Lung (tissue), 11 donors: ENCODE measurements at regions not wholly inside any gene's neighbourhood (a gene's known extent, or its start where the extent isn't known, plus 50 kb on each side); places are given as distances from the start of the nearest gene placed in this dataset.

ENCODE experiments used
- ATAC-seq: fragments of 200-7000 bp; cut with Tn5 transposase; one replicate; pipeline ENCODE4 v1.9.1; 2020; ENCODE audit warnings: moderate number of reproducible peaks; ENCODE audit not compliant: insufficient read depth, low FRiP score
- DNase-seq, 3 donors: peaks; one replicate each; pipeline ENCODE4 v3.0.0-alpha.2; 2013 to 2017
- H3K27ac ChIP-seq, 2 donors: one replicate each; pipeline ENCODE4 v1.5.1; 2013; ENCODE audit warnings: mild to moderate bottlenecking in 2 of 2, moderate library complexity in 2 of 2, control low read depth in 1 of 2, inconsistent platforms in 1 of 2, low read depth in 1 of 2, low read length in 1 of 2
- H3K27me3 ChIP-seq, 3 donors: one replicate each; pipeline ENCODE4 v1.5.1; 2013; ENCODE audit warnings: low read length in 2 of 3; ENCODE audit not compliant: control insufficient read depth in 3 of 3, insufficient read depth in 3 of 3
- H3K36me3 ChIP-seq, 4 donors: one replicate each; pipeline ENCODE4 v1.5.1; 2013; ENCODE audit warnings: low read length in 4 of 4, mild to moderate bottlenecking in 1 of 4, moderate library complexity in 1 of 4; ENCODE audit not compliant: control insufficient read depth in 4 of 4, insufficient read depth in 4 of 4
- H3K4me1 ChIP-seq, 5 donors: one replicate each; pipeline ENCODE4 v1.5.1; 2013; ENCODE audit warnings: low read length in 5 of 5, mild to moderate bottlenecking in 2 of 5, moderate library complexity in 1 of 5; ENCODE audit not compliant: control insufficient read depth in 5 of 5, insufficient read depth in 5 of 5
- H3K4me3 ChIP-seq: one replicate; pipeline ENCODE4 v1.5.1; 2013; ENCODE audit warnings: mild to moderate bottlenecking, control low read depth, moderate library complexity
- H3K9ac ChIP-seq, 2 donors: one replicate each; pipeline ENCODE4 v1.5.1; 2013; ENCODE audit warnings: low read length in 2 of 2, control low read depth in 1 of 2; ENCODE audit not compliant: insufficient read depth in 1 of 2
- H3K9me3 ChIP-seq, 4 donors: one replicate each; pipeline ENCODE4 v1.5.1; 2013; ENCODE audit warnings: low read length in 3 of 4, mild to moderate bottlenecking in 1 of 4, moderate library complexity in 1 of 4; ENCODE audit not compliant: control insufficient read depth in 4 of 4, insufficient read depth in 3 of 4
- CTCF ChIP-seq: IDR thresholded peaks from 2 replicates; pipeline ENCODE4 v1.5.1; 2012; ENCODE audit warnings: mild to moderate bottlenecking; ENCODE audit errors: control extremely low read depth, extremely low read depth
- WGBS, 2 donors: extraction: QIAGEN DNeasy Blood & Tissue Kit; methylation state at CpG; one replicate each; pipeline ENCODE4 v1.1.7; 2013; 5-methylcytosine and 5-hydroxymethylcytosine counted together
- donor health status: control.
- donor health status: control.
- donor health status: Bipolar disorder and iron deficiency.
- donor health status: healthy.
- donor health status: DM: yes; HTN: yes; CAD: no.

GRCh38 chr4:18627447-18628005, 606.0 kb upstream of the LCORL start:
- ATAC-seq (no peak), DNase-seq (no peak)
- H3K4me3 ChIP-seq: no peak overlapping the region
- H3K36me3 ChIP-seq: no peaks in the 10 kb centered on the region
- 75 to 77% methylated on average over 2 of the region's 2 CpGs for whole genome bisulfite sequencing, 2 donors
- no peak overlapping the region for H3K9ac ChIP-seq
- peaks cover 0 to 17% (median 0%) of the 10 kb centered on the region in 5 donors for H3K4me1 ChIP-seq
- no peak overlapping the region for H3K27ac ChIP-seq
- H3K27me3 ChIP-seq: no peaks in the 10 kb centered on the region
- peaks cover 0 to 3% (median 0%) of the 10 kb centered on the region in 4 donors for H3K9me3 ChIP-seq
- TF ChIP-seq CTCF: no peak

- TF ChIP-seq CTCF: no peak
- ATAC-seq (no peak), DNase-seq (peak in 1 of 3 donors; percentile 30)
- H3K4me3 ChIP-seq: no peak overlapping the region
- peaks cover 0 to 12% (median 0%) of the 10 kb centered on the region in 5 donors for H3K4me1 ChIP-seq
- no peak overlapping the region for H3K27ac ChIP-seq
- no peak overlapping the region for H3K9ac ChIP-seq
- WGBS, 2 donors: 79 to 80% methylated on average over 2 of the region's 2 CpGs
- H3K27me3 ChIP-seq: no peaks in the 10 kb centered on the region
- peaks cover 0 to 3% (median 0%) of the 10 kb centered on the region in 4 donors for H3K9me3 ChIP-seq
- H3K36me3 ChIP-seq: no peaks in the 10 kb centered on the region
Observed at GRCh38 chr4:18626996-18627395, 605.4 kb upstream of the LCORL start.

DNA sequence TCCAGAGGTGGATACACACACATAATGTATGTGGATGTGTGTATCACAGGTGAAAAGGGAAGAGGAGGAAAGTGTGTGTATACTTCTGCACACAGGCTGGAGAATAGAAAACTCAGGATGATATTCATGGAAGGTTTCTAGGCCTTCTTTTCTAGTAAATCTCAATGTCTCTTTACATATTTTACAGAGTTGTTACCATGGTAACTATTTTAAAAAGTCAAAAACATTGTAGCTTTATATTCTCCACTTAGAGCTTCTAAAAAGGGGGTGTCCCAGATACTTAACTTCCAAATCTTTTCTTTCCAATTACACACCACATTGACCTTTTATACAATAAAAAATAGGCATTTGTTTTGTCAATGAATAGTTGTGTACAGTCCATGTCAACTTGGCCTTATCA, 604.8 kb upstream of the LCORL start:
- Histone ChIP-seq H3K27me3 (no peaks in the 10 kb centered on the region), H3K27ac (no peak overlapping the region), H3K4me1 (peaks cover 0 to 7% (median 0%) of the 10 kb centered on the region in 5 donors), H3K9me3 (peaks cover 0 to 3% (median 0%) of the 10 kb centered on the region in 4 donors), H3K36me3 (no peaks in the 10 kb centered on the region), H3K4me3 (no peak overlapping the region), H3K9ac (no peak overlapping the region)
- no peak for ATAC-seq
- no peak for DNase-seq
- no peak for TF ChIP-seq CTCF

DNA sequence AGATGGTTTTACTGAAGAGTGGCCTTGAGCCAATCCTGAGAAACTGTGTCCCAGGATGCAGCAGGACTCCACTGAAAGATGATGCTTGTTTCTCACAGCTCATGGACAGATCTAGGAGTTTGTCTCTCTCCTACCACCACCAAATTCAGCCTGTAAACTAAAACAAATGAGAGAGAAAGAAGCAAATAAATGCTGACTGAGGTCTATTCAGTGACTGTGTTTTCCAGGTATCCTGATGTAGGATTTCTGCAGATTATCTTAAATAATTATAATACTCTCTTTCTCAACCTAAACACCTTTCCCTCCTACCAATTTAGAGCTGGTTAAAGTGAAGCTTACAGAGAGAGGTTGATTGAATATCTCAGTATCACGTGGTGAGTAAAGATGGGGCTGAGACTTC, 599.6 kb upstream of the LCORL start:
- Histone ChIP-seq H3K27ac (no peak overlapping the region), H3K9me3 (no peaks in the 10 kb centered on the region), H3K9ac (no peak overlapping the region), H3K4me3 (no peak overlapping the region), H3K27me3 (no peaks in the 10 kb centered on the region), H3K4me1 (no peaks in the 10 kb centered on the region), H3K36me3 (no peaks in the 10 kb centered on the region)
- no peak for TF ChIP-seq CTCF
- DNase-seq (no peak), ATAC-seq (no peak)
- 80 to 86% methylated on average over 1 of the region's 1 CpG for WGBS, 2 donors
